Lung (tissue), 11 donors: ENCODE measurements at regions not wholly inside any gene's neighbourhood (a gene's known extent, or its start where the extent isn't known, plus 50 kb on each side); places are given as distances from the start of the nearest gene placed in this dataset.

ENCODE experiments used
- ATAC-seq: fragments of 200-7000 bp; cut with Tn5 transposase; one replicate; pipeline ENCODE4 v1.9.1; 2020; ENCODE audit warnings: moderate number of reproducible peaks; ENCODE audit not compliant: insufficient read depth, low FRiP score
- DNase-seq, 3 donors: peaks; one replicate each; pipeline ENCODE4 v3.0.0-alpha.2; 2013 to 2017
- H3K27ac ChIP-seq, 2 donors: one replicate each; pipeline ENCODE4 v1.5.1; 2013; ENCODE audit warnings: mild to moderate bottlenecking in 2 of 2, moderate library complexity in 2 of 2, control low read depth in 1 of 2, inconsistent platforms in 1 of 2, low read depth in 1 of 2, low read length in 1 of 2
- H3K27me3 ChIP-seq, 3 donors: one replicate each; pipeline ENCODE4 v1.5.1; 2013; ENCODE audit warnings: low read length in 2 of 3; ENCODE audit not compliant: control insufficient read depth in 3 of 3, insufficient read depth in 3 of 3
- H3K36me3 ChIP-seq, 4 donors: one replicate each; pipeline ENCODE4 v1.5.1; 2013; ENCODE audit warnings: low read length in 4 of 4, mild to moderate bottlenecking in 1 of 4, moderate library complexity in 1 of 4; ENCODE audit not compliant: control insufficient read depth in 4 of 4, insufficient read depth in 4 of 4
- H3K4me1 ChIP-seq, 5 donors: one replicate each; pipeline ENCODE4 v1.5.1; 2013; ENCODE audit warnings: low read length in 5 of 5, mild to moderate bottlenecking in 2 of 5, moderate library complexity in 1 of 5; ENCODE audit not compliant: control insufficient read depth in 5 of 5, insufficient read depth in 5 of 5
- H3K4me3 ChIP-seq: one replicate; pipeline ENCODE4 v1.5.1; 2013; ENCODE audit warnings: mild to moderate bottlenecking, control low read depth, moderate library complexity
- H3K9ac ChIP-seq, 2 donors: one replicate each; pipeline ENCODE4 v1.5.1; 2013; ENCODE audit warnings: low read length in 2 of 2, control low read depth in 1 of 2; ENCODE audit not compliant: insufficient read depth in 1 of 2
- H3K9me3 ChIP-seq, 4 donors: one replicate each; pipeline ENCODE4 v1.5.1; 2013; ENCODE audit warnings: low read length in 3 of 4, mild to moderate bottlenecking in 1 of 4, moderate library complexity in 1 of 4; ENCODE audit not compliant: control insufficient read depth in 4 of 4, insufficient read depth in 3 of 4
- CTCF ChIP-seq: IDR thresholded peaks from 2 replicates; pipeline ENCODE4 v1.5.1; 2012; ENCODE audit warnings: mild to moderate bottlenecking; ENCODE audit errors: control extremely low read depth, extremely low read depth
- WGBS, 2 donors: extraction: QIAGEN DNeasy Blood & Tissue Kit; methylation state at CpG; one replicate each; pipeline ENCODE4 v1.1.7; 2013; 5-methylcytosine and 5-hydroxymethylcytosine counted together
- donor health status: control.
- donor health status: control.
- donor health status: Bipolar disorder and iron deficiency.
- donor health status: healthy.
- donor health status: DM: yes; HTN: yes; CAD: no.

DNA sequence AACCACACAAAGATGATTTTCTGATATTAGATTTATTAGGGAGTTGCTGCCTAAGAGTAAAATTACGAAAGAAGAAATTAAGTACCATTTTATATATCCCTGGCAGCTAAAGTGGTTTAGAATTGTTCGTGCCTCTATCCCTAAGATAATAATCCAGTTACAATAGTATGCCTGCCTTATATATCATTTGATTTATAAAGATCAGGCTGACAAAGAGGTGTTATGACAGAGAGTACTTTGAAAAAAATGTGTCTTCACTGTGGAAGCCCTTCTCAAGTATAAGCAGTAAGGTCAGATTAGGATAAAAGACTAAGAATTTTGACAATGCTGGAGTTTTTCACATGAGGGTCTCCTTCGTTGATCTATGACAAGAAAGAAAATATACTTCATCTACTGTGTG, 619.9 kb downstream of the ADGRL2 start:
- no peaks in the 10 kb centered on the region for H3K4me1 ChIP-seq
- DNase-seq (no peak), ATAC-seq (no peak)
- H3K27ac ChIP-seq = no peak overlapping the region
- H3K9me3 ChIP-seq = no peaks in the 10 kb centered on the region
- TF ChIP-seq CTCF = no peak
- 74 to 87% methylated on average over 3 of the region's 3 CpGs for WGBS, 2 donors
- H3K27me3 ChIP-seq = no peaks in the 10 kb centered on the region
- H3K4me3 ChIP-seq = no peak overlapping the region
- no peak overlapping the region for H3K9ac ChIP-seq
- no peaks in the 10 kb centered on the region for H3K36me3 ChIP-seq

DNA sequence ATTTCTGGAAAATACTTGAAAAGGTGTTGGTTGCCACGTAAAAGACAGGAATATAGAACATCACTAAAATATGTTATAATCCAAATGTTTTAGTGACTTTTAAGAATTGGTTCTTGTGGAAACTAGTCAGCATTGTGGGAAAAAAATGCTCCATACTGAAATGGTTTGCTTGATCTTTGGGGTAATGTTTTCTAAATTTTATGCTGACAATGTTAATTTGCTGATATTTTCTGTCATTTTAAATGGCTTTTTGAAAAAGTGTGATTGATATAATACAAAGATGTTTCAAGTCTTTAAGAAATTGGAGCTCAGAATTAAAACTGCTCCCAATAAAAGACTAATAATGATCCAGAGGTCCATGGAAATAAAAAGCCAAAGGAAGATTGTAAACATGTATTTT, 610.9 kb downstream of the ADGRL2 start:
- ATAC-seq = no peak
- no peaks in the 10 kb centered on the region for H3K4me1 ChIP-seq
- H3K36me3 ChIP-seq = no peaks in the 10 kb centered on the region
- DNase-seq = no peak
- no peak overlapping the region for H3K4me3 ChIP-seq
- H3K27ac ChIP-seq = no peak overlapping the region
- no peak overlapping the region for H3K9ac ChIP-seq
- no peaks in the 10 kb centered on the region for H3K9me3 ChIP-seq
- 75 to 88% methylated on average over 1 of the region's 1 CpG for WGBS, 2 donors
- TF ChIP-seq CTCF = no peak
- H3K27me3 ChIP-seq = no peaks in the 10 kb centered on the region

- Histone ChIP-seq H3K9me3 (peaks cover 0 to 2% (median 0%) of the 10 kb centered on the region in 4 donors), H3K9ac (no peak overlapping the region), H3K27me3 (no peaks in the 10 kb centered on the region), H3K4me1 (no peaks in the 10 kb centered on the region), H3K4me3 (no peak overlapping the region), H3K27ac (no peak overlapping the region), H3K36me3 (no peaks in the 10 kb centered on the region)
- ATAC-seq (no peak), DNase-seq (no peak)
- TF ChIP-seq CTCF = no peak
- WGBS, 2 donors = 79 to 86% methylated on average over 1 of the region's 1 CpG
These were observed 604.6 kb downstream of the ADGRL2 start for GRCh38 chr1:82405333-82405732.

GRCh38 chr1:82401116-82401515, 600.4 kb downstream of the ADGRL2 start:
- ATAC-seq = no peak
- Histone ChIP-seq H3K27ac (peak overlapping the region in 1 of 2 donors; percentile 16), H3K36me3 (no peaks in the 10 kb centered on the region), H3K4me1 (peaks cover 0 to 2% (median 0%) of the 10 kb centered on the region in 5 donors), H3K27me3 (no peaks in the 10 kb centered on the region), H3K9me3 (peaks cover 0 to 2% (median 0%) of the 10 kb centered on the region in 4 donors), H3K9ac (no peak overlapping the region), H3K4me3 (no peak overlapping the region)
- WGBS, 2 donors = 38 to 70% methylated on average over 1 of the region's 1 CpG
- no peak for TF ChIP-seq CTCF
- DNase-seq = no peak
